ENCODE measurements at regions not wholly inside any gene's neighbourhood (a gene's known extent, or its start where the extent isn't known, plus 50 kb on each side); places are given as distances from the start of the nearest gene placed in this dataset.

GRCh38 chr5:74543162-74543995 lies 97.1 kb downstream of the ENC1 start (continued):
- TF ChIP-seq ZNF175 (tag by site-specific recombination; IDR thresholded peaks at IDR 0.05) (no peak), ZNF24 (tag by site-specific recombination; IDR thresholded peaks at IDR 0.05) (peak; percentile 86), ZFP41 (tag by site-specific recombination; IDR thresholded peaks at IDR 0.05; ENCODE audit: borderline replicate concordance) (no peak), ZNF544 (tag by site-specific recombination; IDR thresholded peaks at IDR 0.05) (no peak), HOXC10 (CRISPR knock-in tag; IDR thresholded peaks at IDR 0.05) (no peak), ZNF585B (tag by site-specific recombination; IDR thresholded peaks at IDR 0.05) (no peak), ZNF266 (tag by site-specific recombination; IDR thresholded peaks at IDR 0.05; ENCODE audit: low read depth) (no peak), ZNF146 (tag by site-specific recombination; IDR thresholded peaks at IDR 0.05) (no peak), REPIN1 (tag by site-specific recombination; IDR thresholded peaks at IDR 0.05; ENCODE audit: low read depth) (no peak), ZNF19 (tag by site-specific recombination; IDR thresholded peaks at IDR 0.05; ENCODE audit: low read depth) (no peak), ZNF76 (tag by site-specific recombination; IDR thresholded peaks at IDR 0.05; ENCODE audit: borderline replicate concordance, low read depth) (no peak), ZBTB49 (tag by site-specific recombination; IDR thresholded peaks at IDR 0.05; ENCODE audit: low read depth) (no peak), KLF17 (tag by site-specific recombination; IDR thresholded peaks at IDR 0.05) (peak; percentile 70; the same call in 1 of the 2 replicates), PATZ1 (tag by site-specific recombination; IDR thresholded peaks at IDR 0.05) (peak; percentile 88), ZSCAN16 (tag by site-specific recombination; IDR thresholded peaks at IDR 0.05) (no peak), ZNF692 (tag by site-specific recombination; IDR thresholded peaks at IDR 0.05) (peak; percentile 78), ZNF830 (tag by site-specific recombination; IDR thresholded peaks at IDR 0.05; ENCODE audit: low read depth) (no peak), ZNF350 (tag by site-specific recombination; IDR thresholded peaks at IDR 0.05) (no peak)
- TF ChIP-seq, protein P1, sequence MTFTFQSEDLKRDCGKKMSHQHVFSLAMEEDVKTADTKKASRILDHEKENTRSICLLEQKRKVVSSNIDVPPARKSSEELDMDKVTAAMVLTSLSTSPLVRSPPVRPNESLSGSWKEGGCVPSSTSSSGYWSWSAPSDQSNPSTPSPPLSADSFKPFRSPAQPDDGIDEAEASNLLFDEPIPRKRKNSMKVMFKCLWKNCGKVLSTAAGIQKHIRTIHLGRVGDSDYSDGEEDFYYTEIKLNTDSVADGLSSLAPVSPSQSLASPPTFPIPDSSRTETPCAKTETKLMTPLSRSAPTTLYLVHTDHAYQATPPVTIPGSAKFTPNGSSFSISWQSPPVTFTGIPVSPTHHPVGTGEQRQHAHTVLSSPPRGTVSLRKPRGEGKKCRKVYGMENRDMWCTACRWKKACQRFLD (tag by site-specific recombination; IDR thresholded peaks at IDR 0.05), result no peak
- TF ChIP-seq, protein P2, sequence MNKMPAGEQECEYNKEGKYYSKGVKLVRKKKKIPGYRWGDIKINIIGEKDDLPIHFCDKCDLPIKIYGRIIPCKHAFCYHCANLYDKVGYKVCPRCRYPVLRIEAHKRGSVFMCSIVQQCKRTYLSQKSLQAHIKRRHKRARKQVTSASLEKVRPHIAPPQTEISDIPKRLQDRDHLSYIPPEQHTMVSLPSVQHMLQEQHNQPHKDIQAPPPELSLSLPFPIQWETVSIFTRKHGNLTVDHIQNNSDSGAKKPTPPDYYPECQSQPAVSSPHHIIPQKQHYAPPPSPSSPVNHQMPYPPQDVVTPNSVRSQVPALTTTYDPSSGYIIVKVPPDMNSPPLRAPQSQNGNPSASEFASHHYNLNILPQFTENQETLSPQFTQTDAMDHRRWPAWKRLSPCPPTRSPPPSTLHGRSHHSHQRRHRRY (tag by site-specific recombination; IDR thresholded peaks at IDR 0.05), result no peak
- TF ChIP-seq, protein P3, sequence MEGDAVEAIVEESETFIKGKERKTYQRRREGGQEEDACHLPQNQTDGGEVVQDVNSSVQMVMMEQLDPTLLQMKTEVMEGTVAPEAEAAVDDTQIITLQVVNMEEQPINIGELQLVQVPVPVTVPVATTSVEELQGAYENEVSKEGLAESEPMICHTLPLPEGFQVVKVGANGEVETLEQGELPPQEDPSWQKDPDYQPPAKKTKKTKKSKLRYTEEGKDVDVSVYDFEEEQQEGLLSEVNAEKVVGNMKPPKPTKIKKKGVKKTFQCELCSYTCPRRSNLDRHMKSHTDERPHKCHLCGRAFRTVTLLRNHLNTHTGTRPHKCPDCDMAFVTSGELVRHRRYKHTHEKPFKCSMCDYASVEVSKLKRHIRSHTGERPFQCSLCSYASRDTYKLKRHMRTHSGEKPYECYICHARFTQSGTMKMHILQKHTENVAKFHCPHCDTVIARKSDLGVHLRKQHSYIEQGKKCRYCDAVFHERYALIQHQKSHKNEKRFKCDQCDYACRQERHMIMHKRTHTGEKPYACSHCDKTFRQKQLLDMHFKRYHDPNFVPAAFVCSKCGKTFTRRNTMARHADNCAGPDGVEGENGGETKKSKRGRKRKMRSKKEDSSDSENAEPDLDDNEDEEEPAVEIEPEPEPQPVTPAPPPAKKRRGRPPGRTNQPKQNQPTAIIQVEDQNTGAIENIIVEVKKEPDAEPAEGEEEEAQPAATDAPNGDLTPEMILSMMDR (tag by site-specific recombination; IDR thresholded peaks at IDR 0.05), result no peak

All from HEK293 (cell line).